Naive B cell (primary cell): ENCODE measurements at regions not wholly inside any gene's neighbourhood (a gene's known extent, or its start where the extent isn't known, plus 50 kb on each side); places are given as distances from the start of the nearest gene placed in this dataset.

Experiments used
- ATAC-seq, 2 donors: fragments of 150-1000 bp; cut with Tn5 transposase; 2 replicates each; pipeline ENCODE4 v1.10.0; 2021; ENCODE audit warnings: low read depth in 2 of 2, mild to moderate bottlenecking in 2 of 2, moderate library complexity in 2 of 2
- DNase-seq: peaks from one replicate; pipeline ENCODE4 v3.0.0; 2022
- H3K27ac Mint-ChIP-seq, 6 donors: one replicate each; pipeline ENCODE4 v1.8.0; 2020 to 2022; ENCODE audit warnings: mild to moderate bottlenecking in 6 of 6, mixed read lengths in 6 of 6, moderate library complexity in 5 of 6, inconsistent platforms in 2 of 6
- H3K27me3 Mint-ChIP-seq, 3 donors: one replicate each; pipeline ENCODE4 v1.8.0; 2021 to 2022; ENCODE audit warnings: mixed read lengths in 3 of 3, mild to moderate bottlenecking in 1 of 3
- H3K36me3 Mint-ChIP-seq, 2 donors: one replicate each; pipeline ENCODE4 v1.8.0; 2020 to 2022; ENCODE audit warnings: mixed read lengths in 2 of 2, inconsistent platforms in 1 of 2, mild to moderate bottlenecking in 1 of 2
- H3K4me1 Mint-ChIP-seq, 3 donors: one replicate each; pipeline ENCODE4 v1.8.0; 2020 to 2022; ENCODE audit warnings: mixed read lengths in 3 of 3, inconsistent platforms in 1 of 3, mild to moderate bottlenecking in 1 of 3, moderate library complexity in 1 of 3
- H3K4me3 Mint-ChIP-seq, 8 donors: one replicate each; pipeline ENCODE4 v1.8.0; 2020 to 2022; ENCODE audit warnings: mild to moderate bottlenecking in 8 of 8, mixed read lengths in 8 of 8, moderate library complexity in 8 of 8, inconsistent platforms in 2 of 8
- H3K9me3 Mint-ChIP-seq, 7 donors: one replicate each; pipeline ENCODE4 v1.8.0; 2020 to 2022; ENCODE audit warnings: mixed read lengths in 7 of 7, mild to moderate bottlenecking in 5 of 7, inconsistent platforms in 2 of 7, moderate library complexity in 1 of 7

- H3K4me1 Mint-ChIP-seq, result no peaks in the 10 kb centered on the region
- no peak overlapping the region for H3K27ac Mint-ChIP-seq
These were observed 174.6 kb downstream of the WDR11 start for GRCh38 chr10:121025731-121026130.

GRCh38 chr10:121027371-121027770 is 176.2 kb downstream of the WDR11 start:
- Mint-ChIP-seq H3K4me3 (no peak overlapping the region), H3K4me1 (no peaks in the 10 kb centered on the region), H3K27me3 (peaks cover 0 to 24% (median 6%) of the 10 kb centered on the region in 3 donors), H3K36me3 (no peaks in the 10 kb centered on the region), H3K9me3 (peaks cover 0 to 5% (median 0%) of the 10 kb centered on the region in 7 donors), H3K27ac (no peak overlapping the region)
- no peak for ATAC-seq
- no peak for DNase-seq

More at GRCh38 chr10:121025731-121026130, 174.6 kb downstream of the WDR11 start:
- Mint-ChIP-seq H3K36me3 (no peaks in the 10 kb centered on the region), H3K9me3 (peaks cover 0 to 5% (median 0%) of the 10 kb centered on the region in 7 donors), H3K4me3 (peak overlapping the region in 1 of 8 donors; percentile 69), H3K27me3 (peaks cover 0 to 24% (median 6%) of the 10 kb centered on the region in 3 donors)
- DNase-seq, result no peak
- no peak for ATAC-seq

- H3K4me1 Mint-ChIP-seq, result no peaks in the 10 kb centered on the region
- ATAC-seq (no peak), DNase-seq (no peak)
- no peaks in the 10 kb centered on the region for H3K27me3 Mint-ChIP-seq
- no peak overlapping the region for H3K4me3 Mint-ChIP-seq
- peaks cover 0 to 4% (median 0%) of the 10 kb centered on the region in 7 donors for H3K9me3 Mint-ChIP-seq
- H3K36me3 Mint-ChIP-seq, result no peaks in the 10 kb centered on the region
- H3K27ac Mint-ChIP-seq, result no peak overlapping the region
These were observed 181.3 kb downstream of the WDR11 start for GRCh38 chr10:121032460-121032859.

- ATAC-seq (no peak), DNase-seq (no peak)
- Mint-ChIP-seq H3K4me1 (no peaks in the 10 kb centered on the region), H3K27ac (no peak overlapping the region), H3K4me3 (no peak overlapping the region), H3K9me3 (peaks cover 0 to 4% (median 0%) of the 10 kb centered on the region in 7 donors), H3K36me3 (no peaks in the 10 kb centered on the region), H3K27me3 (no peaks in the 10 kb centered on the region)
These were observed 182.2 kb downstream of the WDR11 start for GRCh38 chr10:121033366-121033765.

GRCh38 chr10:121036431-121036830 is 185.3 kb downstream of the WDR11 start:
- ATAC-seq (no peak), DNase-seq (no peak)
- peaks cover 0 to under 1% (median 0%) of the 10 kb centered on the region in 3 donors for H3K27me3 Mint-ChIP-seq
- no peak overlapping the region for H3K4me3 Mint-ChIP-seq
- no peaks in the 10 kb centered on the region for H3K36me3 Mint-ChIP-seq
- peaks cover 0 to 11% (median 0%) of the 10 kb centered on the region in 7 donors for H3K9me3 Mint-ChIP-seq
- H3K4me1 Mint-ChIP-seq, result no peaks in the 10 kb centered on the region
- no peak overlapping the region for H3K27ac Mint-ChIP-seq

- ATAC-seq, result no peak
- no peak for DNase-seq
- Mint-ChIP-seq H3K27me3 (peaks cover 0 to 10% (median 0%) of the 10 kb centered on the region in 3 donors), H3K27ac (peak overlapping the region in 1 of 6 donors; percentile 29), H3K9me3 (peaks cover 0 to 7% (median 0%) of the 10 kb centered on the region in 7 donors), H3K4me1 (no peaks in the 10 kb centered on the region), H3K4me3 (no peak overlapping the region), H3K36me3 (no peaks in the 10 kb centered on the region)
These were observed 190.3 kb downstream of the WDR11 start for GRCh38 chr10:121041499-121041898.

- no peak overlapping the region for H3K4me3 Mint-ChIP-seq
- ATAC-seq (no peak), DNase-seq (no peak)
- H3K27ac Mint-ChIP-seq, result no peak overlapping the region
- peaks cover 0 to 7% (median 0%) of the 10 kb centered on the region in 7 donors for H3K9me3 Mint-ChIP-seq
- no peaks in the 10 kb centered on the region for H3K4me1 Mint-ChIP-seq
- no peaks in the 10 kb centered on the region for H3K36me3 Mint-ChIP-seq
- peaks cover 0 to 10% (median 0%) of the 10 kb centered on the region in 3 donors for H3K27me3 Mint-ChIP-seq
These were observed 190.7 kb downstream of the WDR11 start for GRCh38 chr10:121041906-121042305.

- no peak overlapping the region for H3K27ac Mint-ChIP-seq
- no peak for DNase-seq
- H3K36me3 Mint-ChIP-seq, result no peaks in the 10 kb centered on the region
- no peak for ATAC-seq
- no peaks in the 10 kb centered on the region for H3K4me1 Mint-ChIP-seq
- H3K9me3 Mint-ChIP-seq, result peaks cover 0 to 7% (median 0%) of the 10 kb centered on the region in 7 donors
- H3K27me3 Mint-ChIP-seq, result peaks cover 0 to 10% (median 0%) of the 10 kb centered on the region in 3 donors
- H3K4me3 Mint-ChIP-seq, result no peak overlapping the region
These were observed 191.2 kb downstream of the WDR11 start for GRCh38 chr10:121042342-121042741.

- no peak overlapping the region for H3K27ac Mint-ChIP-seq
- H3K4me1 Mint-ChIP-seq, result no peaks in the 10 kb centered on the region
- DNase-seq (no peak), ATAC-seq (no peak)
- H3K27me3 Mint-ChIP-seq, result peaks cover 0 to 10% (median 0%) of the 10 kb centered on the region in 3 donors
- H3K9me3 Mint-ChIP-seq, result peaks cover 0 to 7% (median 0%) of the 10 kb centered on the region in 7 donors
- no peak overlapping the region for H3K4me3 Mint-ChIP-seq
- no peaks in the 10 kb centered on the region for H3K36me3 Mint-ChIP-seq
These were observed 192.1 kb downstream of the WDR11 start for GRCh38 chr10:121043124-121043849.

GRCh38 chr10:121048749-121049148 is 197.6 kb downstream of the WDR11 start:
- no peaks in the 10 kb centered on the region for H3K36me3 Mint-ChIP-seq
- ATAC-seq (no peak), DNase-seq (no peak)
- H3K4me1 Mint-ChIP-seq, result no peaks in the 10 kb centered on the region
- H3K27me3 Mint-ChIP-seq, result peaks cover 0 to 3% (median 0%) of the 10 kb centered on the region in 3 donors
- H3K4me3 Mint-ChIP-seq, result no peak overlapping the region
- peaks cover 0 to 4% (median 0%) of the 10 kb centered on the region in 7 donors for H3K9me3 Mint-ChIP-seq
- no peak overlapping the region for H3K27ac Mint-ChIP-seq

- Mint-ChIP-seq H3K36me3 (no peaks in the 10 kb centered on the region), H3K4me3 (no peak overlapping the region), H3K27me3 (peaks cover 0 to 3% (median 0%) of the 10 kb centered on the region in 3 donors), H3K27ac (no peak overlapping the region), H3K9me3 (peaks cover 0 to 5% (median 0%) of the 10 kb centered on the region in 7 donors), H3K4me1 (no peaks in the 10 kb centered on the region)
- no peak for DNase-seq
- ATAC-seq, result no peak
These were observed 198.3 kb downstream of the WDR11 start for GRCh38 chr10:121049489-121049888.

- Mint-ChIP-seq H3K36me3 (no peaks in the 10 kb centered on the region), H3K4me3 (no peak overlapping the region)
These were observed 198.8 kb downstream of the WDR11 start for GRCh38 chr10:121049923-121050322.

GRCh38 chr10:121051171-121051570 is 200.0 kb downstream of the WDR11 start:
- ATAC-seq (no peak), DNase-seq (no peak)
- H3K4me1 Mint-ChIP-seq, result no peaks in the 10 kb centered on the region
- no peak overlapping the region for H3K27ac Mint-ChIP-seq
- H3K4me3 Mint-ChIP-seq, result no peak overlapping the region
- peaks cover 0 to 3% (median 0%) of the 10 kb centered on the region in 3 donors for H3K27me3 Mint-ChIP-seq
- peaks cover 0 to 5% (median 0%) of the 10 kb centered on the region in 7 donors for H3K9me3 Mint-ChIP-seq
- H3K36me3 Mint-ChIP-seq, result no peaks in the 10 kb centered on the region

More at GRCh38 chr10:121049923-121050322, 198.8 kb downstream of the WDR11 start:
- no peak for DNase-seq
- H3K4me1 Mint-ChIP-seq, result no peaks in the 10 kb centered on the region
- ATAC-seq, result no peak
- peaks cover 0 to 3% (median 0%) of the 10 kb centered on the region in 3 donors for H3K27me3 Mint-ChIP-seq
- H3K9me3 Mint-ChIP-seq, result peaks cover 0 to 5% (median 0%) of the 10 kb centered on the region in 7 donors
- no peak overlapping the region for H3K27ac Mint-ChIP-seq

- peaks cover 0 to 4% (median 0%) of the 10 kb centered on the region in 3 donors for H3K27me3 Mint-ChIP-seq
- no peaks in the 10 kb centered on the region for H3K36me3 Mint-ChIP-seq
- H3K27ac Mint-ChIP-seq, result no peak overlapping the region
- H3K4me1 Mint-ChIP-seq, result no peaks in the 10 kb centered on the region
- ATAC-seq (no peak), DNase-seq (no peak)
- peaks cover 0 to 5% (median 0%) of the 10 kb centered on the region in 7 donors for H3K9me3 Mint-ChIP-seq
- H3K4me3 Mint-ChIP-seq, result no peak overlapping the region
These were observed 200.6 kb downstream of the WDR11 start for GRCh38 chr10:121051696-121052279.
